Activated B cell treated with CpG ODN at 0.5 μM for 24 hours (primary cell): ENCODE measurements at regions not wholly inside any gene's neighbourhood (a gene's known extent, or its start where the extent isn't known, plus 50 kb on each side); places are given as distances from the start of the nearest gene placed in this dataset.

Experiments used
- ATAC-seq: fragments of 200-7000 bp; cut with Tn5 transposase; one replicate; pipeline ENCODE4 v1.10.0; 2021; ENCODE audit warnings: low read depth, mild to moderate bottlenecking, moderate library complexity
- CTCF ChIA-PET: fragments of 350-600 bp; sonication (Branson Sonifier 250); formaldehyde crosslinking; loops from one replicate; lab custom pipeline; 2021; ENCODE audit warnings: antibody characterized with exemption; lab: Charles Lee
- POLR2A ChIA-PET: fragments of 350-600 bp; sonication (Branson Sonifier 250); formaldehyde crosslinking; loops from one replicate; lab custom pipeline; 2021; ENCODE audit warnings: antibody characterized with exemption; lab: Charles Lee
- DNase-seq: peaks from one replicate; pipeline ENCODE4 v3.0.0; 2022
- H3K27ac Mint-ChIP-seq: one replicate; pipeline ENCODE4 v1.8.0; 2020; ENCODE audit warnings: mixed read lengths
- H3K27me3 Mint-ChIP-seq: one replicate; pipeline ENCODE4 v1.8.0; 2021; ENCODE audit warnings: mixed read lengths
- H3K36me3 Mint-ChIP-seq: one replicate; pipeline ENCODE4 v1.8.0; 2021; ENCODE audit warnings: low read depth, mixed read lengths
- H3K4me1 Mint-ChIP-seq: one replicate; pipeline ENCODE4 v1.8.0; 2021; ENCODE audit warnings: mixed read lengths
- H3K4me3 Mint-ChIP-seq: one replicate; pipeline ENCODE4 v1.8.0; 2020; ENCODE audit warnings: mild to moderate bottlenecking, mixed read lengths
- H3K9me3 Mint-ChIP-seq: one replicate; pipeline ENCODE4 v1.8.0; 2020; ENCODE audit warnings: mixed read lengths
- intact Hi-C: fragments of 100-400 bp; cut with micrococcal nuclease; formaldehyde crosslinking; loops from one replicate; pipeline ENCODE4 v1.15.1; 2024
- TF ChIP-seq, protein P1 (sequence below): fragments of 200-600 bp; IDR thresholded peaks from one replicate; pipeline ENCODE4 v1.8.0; 2022; ENCODE audit warnings: antibody characterized with exemption, mild to moderate bottlenecking

- Mint-ChIP-seq H3K36me3 (no peaks in the 10 kb centered on the region), H3K9me3 (peaks cover 21% of the 10 kb centered on the region), H3K27ac (no peak overlapping the region), H3K4me1 (no peaks in the 10 kb centered on the region), H3K27me3 (no peaks in the 10 kb centered on the region), H3K4me3 (no peak overlapping the region)
- DNase-seq (no peak), ATAC-seq (no peak)
- CTCF ChIA-PET, result no interaction called here
- intact Hi-C loops, result no loop called here
- POLR2A ChIA-PET, result no interaction called here
- TF ChIP-seq, protein P1, sequence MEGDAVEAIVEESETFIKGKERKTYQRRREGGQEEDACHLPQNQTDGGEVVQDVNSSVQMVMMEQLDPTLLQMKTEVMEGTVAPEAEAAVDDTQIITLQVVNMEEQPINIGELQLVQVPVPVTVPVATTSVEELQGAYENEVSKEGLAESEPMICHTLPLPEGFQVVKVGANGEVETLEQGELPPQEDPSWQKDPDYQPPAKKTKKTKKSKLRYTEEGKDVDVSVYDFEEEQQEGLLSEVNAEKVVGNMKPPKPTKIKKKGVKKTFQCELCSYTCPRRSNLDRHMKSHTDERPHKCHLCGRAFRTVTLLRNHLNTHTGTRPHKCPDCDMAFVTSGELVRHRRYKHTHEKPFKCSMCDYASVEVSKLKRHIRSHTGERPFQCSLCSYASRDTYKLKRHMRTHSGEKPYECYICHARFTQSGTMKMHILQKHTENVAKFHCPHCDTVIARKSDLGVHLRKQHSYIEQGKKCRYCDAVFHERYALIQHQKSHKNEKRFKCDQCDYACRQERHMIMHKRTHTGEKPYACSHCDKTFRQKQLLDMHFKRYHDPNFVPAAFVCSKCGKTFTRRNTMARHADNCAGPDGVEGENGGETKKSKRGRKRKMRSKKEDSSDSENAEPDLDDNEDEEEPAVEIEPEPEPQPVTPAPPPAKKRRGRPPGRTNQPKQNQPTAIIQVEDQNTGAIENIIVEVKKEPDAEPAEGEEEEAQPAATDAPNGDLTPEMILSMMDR, result no peak
Observed at GRCh38 chr3:5690904-5691532, 503.5 kb downstream of the EDEM1 start.

- CTCF ChIA-PET, result no interaction called here
- POLR2A ChIA-PET, result no interaction called here
- no peak for ATAC-seq
Observed at GRCh38 chr3:5692446-5692845, 504.9 kb downstream of the EDEM1 start.

GRCh38 chr3:5694266-5694665, 506.8 kb downstream of the EDEM1 start:
- no peak overlapping the region for H3K27ac Mint-ChIP-seq
- ChIA-PET POLR2A (no interaction called here), CTCF (no interaction called here)
- intact Hi-C loops, result no loop called here
- no peak for DNase-seq
- peaks cover 15% of the 10 kb centered on the region for H3K9me3 Mint-ChIP-seq
- TF ChIP-seq, protein P1, result no peak
- no peaks in the 10 kb centered on the region for H3K4me1 Mint-ChIP-seq
- no peaks in the 10 kb centered on the region for H3K27me3 Mint-ChIP-seq
- ATAC-seq, result no peak
- no peak overlapping the region for H3K4me3 Mint-ChIP-seq
- H3K36me3 Mint-ChIP-seq, result no peaks in the 10 kb centered on the region

More at GRCh38 chr3:5692446-5692845, 504.9 kb downstream of the EDEM1 start:
- intact Hi-C loops, result no loop called here
- Mint-ChIP-seq H3K4me3 (no peak overlapping the region), H3K9me3 (peaks cover 21% of the 10 kb centered on the region), H3K27ac (no peak overlapping the region), H3K4me1 (no peaks in the 10 kb centered on the region), H3K27me3 (no peaks in the 10 kb centered on the region), H3K36me3 (no peaks in the 10 kb centered on the region)
- TF ChIP-seq, protein P1, result no peak
- DNase-seq, result no peak

GRCh38 chr3:5698851-5699250, 511.3 kb downstream of the EDEM1 start:
- ATAC-seq (no peak), DNase-seq (no peak)
- CTCF ChIA-PET, result no interaction called here
- no peaks in the 10 kb centered on the region for H3K27me3 Mint-ChIP-seq
- H3K36me3 Mint-ChIP-seq, result no peaks in the 10 kb centered on the region
- no peak overlapping the region for H3K4me3 Mint-ChIP-seq
- POLR2A ChIA-PET, result no interaction called here
- TF ChIP-seq, protein P1, result no peak
- H3K4me1 Mint-ChIP-seq, result no peaks in the 10 kb centered on the region
- H3K9me3 Mint-ChIP-seq, result no peaks in the 10 kb centered on the region
- no peak overlapping the region for H3K27ac Mint-ChIP-seq
- intact Hi-C loops, result no loop called here

- no peaks in the 10 kb centered on the region for H3K36me3 Mint-ChIP-seq
Observed at GRCh38 chr3:5699313-5699712, 511.8 kb downstream of the EDEM1 start.

More at GRCh38 chr3:5699313-5699712, 511.8 kb downstream of the EDEM1 start:
- Mint-ChIP-seq H3K4me3 (no peak overlapping the region), H3K9me3 (no peaks in the 10 kb centered on the region), H3K4me1 (no peaks in the 10 kb centered on the region), H3K27me3 (no peaks in the 10 kb centered on the region), H3K27ac (no peak overlapping the region)
- ChIA-PET CTCF (no interaction called here), POLR2A (no interaction called here)
- DNase-seq (no peak), ATAC-seq (no peak)
- TF ChIP-seq, protein P1, result no peak
- intact Hi-C loops, result no loop called here
